ENCODE measurements at regions not wholly inside any gene's neighbourhood (a gene's known extent, or its start where the extent isn't known, plus 50 kb on each side); places are given as distances from the start of the nearest gene placed in this dataset.
A peak's percentile ranks its signal among the peaks of the same experiment; 100 is the strongest.

DNA sequence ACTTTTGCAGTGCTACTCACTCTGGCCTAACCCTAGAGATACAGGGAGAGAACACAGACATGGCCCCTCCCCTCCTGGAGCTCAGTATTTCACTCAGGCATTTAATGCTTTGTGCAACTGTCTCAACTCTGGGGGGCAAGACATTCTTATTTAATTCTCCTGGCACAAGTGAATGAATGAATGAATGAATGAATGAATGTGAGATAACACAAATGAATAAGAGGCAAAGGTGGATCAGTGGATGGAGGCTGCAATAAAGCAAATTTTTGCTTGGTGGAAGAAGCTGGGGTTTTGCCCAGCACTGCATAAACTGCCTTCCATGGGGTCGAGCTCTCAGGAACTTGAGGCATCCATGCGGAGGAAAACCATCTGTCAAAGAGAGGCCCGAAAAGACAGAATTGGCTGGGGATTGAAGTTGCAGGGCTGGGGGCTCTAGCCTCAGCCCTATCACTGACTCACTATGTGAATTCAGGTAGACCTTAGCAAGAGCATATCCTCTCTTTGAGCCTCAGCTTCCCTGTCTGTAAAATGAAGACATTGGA is 441.4 kb upstream of the ZMIZ1 start:
- no peak overlapping the region for H3K27ac ChIP-seq
- ATAC-seq = no peak
- no peaks in the 10 kb centered on the region for H3K27me3 ChIP-seq (ENCODE audit: insufficient read depth in 3 of 3, low read length in 2 of 3)
- no peaks in the 10 kb centered on the region for H3K4me1 ChIP-seq
- H3K36me3 ChIP-seq (ENCODE audit: insufficient read depth in 1 of 2, low read depth in 1 of 2) = no peaks in the 10 kb centered on the region
- H3K4me3 ChIP-seq = no peak overlapping the region
- no peaks in the 10 kb centered on the region for H3K9me3 ChIP-seq
- 87 to 96% (median 89%) methylated on average over 3 of the region's 3 CpGs for WGBS, 3 donors
- no peak for DNase-seq
- TF ChIP-seq, protein P1, sequence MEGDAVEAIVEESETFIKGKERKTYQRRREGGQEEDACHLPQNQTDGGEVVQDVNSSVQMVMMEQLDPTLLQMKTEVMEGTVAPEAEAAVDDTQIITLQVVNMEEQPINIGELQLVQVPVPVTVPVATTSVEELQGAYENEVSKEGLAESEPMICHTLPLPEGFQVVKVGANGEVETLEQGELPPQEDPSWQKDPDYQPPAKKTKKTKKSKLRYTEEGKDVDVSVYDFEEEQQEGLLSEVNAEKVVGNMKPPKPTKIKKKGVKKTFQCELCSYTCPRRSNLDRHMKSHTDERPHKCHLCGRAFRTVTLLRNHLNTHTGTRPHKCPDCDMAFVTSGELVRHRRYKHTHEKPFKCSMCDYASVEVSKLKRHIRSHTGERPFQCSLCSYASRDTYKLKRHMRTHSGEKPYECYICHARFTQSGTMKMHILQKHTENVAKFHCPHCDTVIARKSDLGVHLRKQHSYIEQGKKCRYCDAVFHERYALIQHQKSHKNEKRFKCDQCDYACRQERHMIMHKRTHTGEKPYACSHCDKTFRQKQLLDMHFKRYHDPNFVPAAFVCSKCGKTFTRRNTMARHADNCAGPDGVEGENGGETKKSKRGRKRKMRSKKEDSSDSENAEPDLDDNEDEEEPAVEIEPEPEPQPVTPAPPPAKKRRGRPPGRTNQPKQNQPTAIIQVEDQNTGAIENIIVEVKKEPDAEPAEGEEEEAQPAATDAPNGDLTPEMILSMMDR (IDR thresholded peaks at IDR 0.05) = no peak
- intact Hi-C loops (cut with DNase I) = no loop called here

DNA sequence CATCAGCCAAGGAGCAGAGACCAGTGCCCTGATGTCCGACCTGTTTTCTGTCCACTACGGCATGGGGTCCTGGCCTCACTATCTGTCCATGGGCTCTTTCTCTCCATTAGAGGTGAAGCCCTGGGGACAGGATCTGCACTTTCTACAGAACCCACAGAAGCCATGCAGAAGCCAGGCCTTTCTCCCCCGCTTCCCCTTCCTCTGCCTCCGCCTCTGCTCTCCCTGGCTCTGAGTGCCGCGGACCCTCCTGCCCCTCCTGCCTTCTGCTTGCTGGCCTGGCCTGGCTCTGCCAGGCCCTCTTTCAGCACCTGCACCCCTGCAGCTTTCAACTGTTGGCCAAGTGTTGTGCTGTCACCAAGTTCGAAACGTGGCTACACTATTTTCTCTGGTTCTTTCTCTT is 439.8 kb upstream of the ZMIZ1 start:
- TF ChIP-seq, protein P1 (IDR thresholded peaks at IDR 0.05) = no peak
- no peak overlapping the region for H3K27ac ChIP-seq
- no peak for DNase-seq
- 82 to 92% (median 83%) methylated on average over 8 of the region's 8 CpGs for WGBS, 3 donors
- intact Hi-C loops (cut with DNase I) = no loop called here
- H3K4me1 ChIP-seq = no peaks in the 10 kb centered on the region
- H3K27me3 ChIP-seq (ENCODE audit: insufficient read depth in 3 of 3, low read length in 2 of 3) = no peaks in the 10 kb centered on the region
- H3K4me3 ChIP-seq = no peak overlapping the region
- ATAC-seq = no peak
- H3K9me3 ChIP-seq = no peaks in the 10 kb centered on the region
- no peaks in the 10 kb centered on the region for H3K36me3 ChIP-seq (ENCODE audit: insufficient read depth in 1 of 2, low read depth in 1 of 2)

DNA sequence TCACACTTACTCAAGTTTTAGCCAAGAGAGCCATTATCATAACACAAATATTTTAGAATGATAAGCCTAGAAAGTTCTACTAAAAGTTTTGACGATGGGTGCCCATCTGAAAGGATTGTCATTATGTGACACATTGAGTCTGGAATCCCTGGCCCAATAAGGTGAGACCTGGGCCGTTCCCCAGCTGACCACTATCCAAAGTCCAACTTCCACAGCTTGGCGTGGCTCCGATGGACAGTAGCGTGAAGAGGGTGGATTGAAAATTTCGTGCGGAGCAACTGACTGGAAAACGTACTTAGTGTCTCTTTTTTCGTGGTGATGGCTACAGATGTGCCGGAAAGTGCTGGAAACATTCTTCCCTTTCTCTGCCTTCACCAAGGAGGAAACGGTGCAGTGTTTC is 439.0 kb upstream of the ZMIZ1 start:
- no peaks in the 10 kb centered on the region for H3K36me3 ChIP-seq (ENCODE audit: insufficient read depth in 1 of 2, low read depth in 1 of 2)
- TF ChIP-seq, protein P1 (IDR thresholded peaks at IDR 0.05) = no peak
- intact Hi-C loops (cut with DNase I) = no loop called here
- no peak overlapping the region for H3K27ac ChIP-seq
- H3K9me3 ChIP-seq = no peaks in the 10 kb centered on the region
- no peak overlapping the region for H3K4me3 ChIP-seq
- H3K27me3 ChIP-seq (ENCODE audit: insufficient read depth in 3 of 3, low read length in 2 of 3) = peaks cover 0 to 3% (median 0%) of the 10 kb centered on the region in 3 donors
- no peaks in the 10 kb centered on the region for H3K4me1 ChIP-seq
- DNase-seq (no peak), ATAC-seq (no peak)
- WGBS, 3 donors = 83 to 91% (median 83%) methylated on average over 11 of the region's 11 CpGs

DNA sequence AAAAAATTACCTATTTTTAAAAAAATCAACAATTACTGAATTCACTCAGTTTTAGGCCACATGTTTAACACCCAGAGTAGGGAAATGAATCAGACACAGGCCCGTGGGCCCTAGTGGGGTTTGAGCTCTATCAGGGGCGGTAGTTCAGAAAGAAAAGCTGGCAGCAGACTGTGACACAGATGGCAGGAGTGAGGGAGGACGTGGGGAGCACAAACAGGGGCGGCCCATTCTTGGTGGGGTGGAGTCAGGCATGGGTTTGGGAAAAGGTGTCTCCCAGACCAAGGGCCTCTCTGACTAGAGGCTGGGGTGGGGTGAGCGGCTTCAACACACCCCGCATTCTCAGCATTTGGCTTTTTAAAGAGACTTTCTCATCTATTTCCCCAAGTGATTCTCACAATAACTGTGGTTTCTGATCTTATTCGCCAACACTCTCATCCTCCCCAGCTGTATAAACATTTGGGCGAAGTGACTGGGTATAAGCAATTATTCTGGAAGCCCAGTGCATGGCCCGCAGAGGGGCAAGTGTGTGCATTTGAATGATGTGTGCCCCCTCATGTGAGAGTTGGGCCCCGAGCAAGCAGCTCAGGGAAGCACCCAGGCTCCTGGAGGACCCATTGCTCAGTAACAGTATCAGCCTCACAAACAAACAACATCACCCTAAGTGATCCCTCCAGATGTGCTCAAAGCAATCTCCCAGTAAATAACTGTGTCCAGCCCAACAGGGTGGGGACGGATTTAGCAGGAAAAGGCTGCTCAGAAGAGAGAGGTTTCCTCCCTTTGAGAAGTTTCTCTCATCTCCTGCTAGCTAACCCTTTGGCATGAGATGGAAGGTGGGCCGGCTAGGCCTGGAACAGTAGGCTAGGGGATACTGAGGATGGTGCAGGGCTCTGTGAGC is 437.6 kb upstream of the ZMIZ1 start:
- DNase-seq (peak in 1 of 2 donors; percentile 63), ATAC-seq (peak in 2 of 4 donors; percentile 17 to 68)
- peaks cover 0 to 3% (median 2%) of the 10 kb centered on the region in 3 donors for H3K27me3 ChIP-seq (ENCODE audit: insufficient read depth in 3 of 3, low read length in 2 of 3)
- intact Hi-C loops (cut with DNase I) = no loop called here
- no peaks in the 10 kb centered on the region for H3K9me3 ChIP-seq
- TF ChIP-seq, protein P1 (IDR thresholded peaks at IDR 0.05) = no peak
- no peaks in the 10 kb centered on the region for H3K36me3 ChIP-seq (ENCODE audit: insufficient read depth in 1 of 2, low read depth in 1 of 2)
- H3K4me1 ChIP-seq = no peaks in the 10 kb centered on the region
- WGBS, 3 donors = 81 to 84% (median 82%) methylated on average over 12 of the region's 12 CpGs
- no peak overlapping the region for H3K27ac ChIP-seq
- no peak overlapping the region for H3K4me3 ChIP-seq
